NB4 (cell line): ENCODE measurements at regions not wholly inside any gene's neighbourhood (a gene's known extent, or its start where the extent isn't known, plus 50 kb on each side); places are given as distances from the start of the nearest gene placed in this dataset.

ENCODE experiments used
- DNase-seq: peaks from one replicate; pipeline ENCODE4 v3.0.0; 2010; ENCODE audit warnings: low read depth
- H3K4me3 ChIP-seq: one replicate; pipeline ENCODE4 v1.5.1; 2011; ENCODE audit warnings: mild to moderate bottlenecking, low read depth, low read length, moderate library complexity
- CTCF ChIP-seq: IDR thresholded peaks from one replicate; pipeline ENCODE4 v1.5.1; 2012; ENCODE audit warnings: low read depth, low read length
- MAX ChIP-seq: IDR thresholded peaks from 2 replicates; pipeline ENCODE4 v1.6.1; 2011; ENCODE audit warnings: low read depth, low read length
- MYC ChIP-seq: IDR thresholded peaks from 2 replicates; pipeline ENCODE4 v1.6.1; 2011; ENCODE audit warnings: low read depth, low read length
- POLR2A ChIP-seq: IDR thresholded peaks from 2 replicates; pipeline ENCODE4 v1.6.1; 2011; ENCODE audit warnings: mild to moderate bottlenecking; ENCODE audit not compliant: insufficient read length; ENCODE audit errors: extremely low read depth

- no peak for TF ChIP-seq POLR2A
- no peak for TF ChIP-seq MAX
- peak; percentile 9 for DNase-seq
- H3K4me3 ChIP-seq, result no peak overlapping the region
Observed at GRCh38 chr15:61762676-61763075, 297.6 kb downstream of the VPS13C start.

DNA sequence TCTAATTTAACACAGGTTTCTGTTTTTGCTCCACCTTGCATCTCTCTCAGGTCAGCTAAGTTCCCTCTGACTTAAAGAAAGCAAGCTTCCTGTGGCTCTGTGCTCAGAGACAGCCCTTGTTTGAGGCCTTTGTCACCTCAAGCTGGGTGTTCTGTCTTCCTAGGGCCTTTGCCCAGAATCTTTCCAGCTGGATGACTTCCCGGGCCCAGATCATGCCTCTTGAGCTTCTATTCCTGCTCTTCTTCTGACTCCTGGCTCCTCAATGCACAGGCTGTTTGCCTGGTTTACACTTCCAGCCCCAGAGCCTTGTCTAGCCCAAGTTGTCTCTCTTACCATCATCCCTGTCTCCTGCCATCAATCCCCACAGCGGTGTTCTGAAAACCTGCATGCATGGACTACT lies 300.6 kb downstream of the VPS13C start:
- TF ChIP-seq MAX, result no peak
- no peak for TF ChIP-seq POLR2A
- no peak for TF ChIP-seq CTCF
- no peak for TF ChIP-seq MYC
- no peak overlapping the region for H3K4me3 ChIP-seq
- no peak for DNase-seq

- H3K4me3 ChIP-seq, result no peak overlapping the region
- no peak for TF ChIP-seq MYC
- no peak for TF ChIP-seq POLR2A
- no peak for TF ChIP-seq MAX
- TF ChIP-seq CTCF, result no peak
- DNase-seq, result no peak
Observed at GRCh38 chr15:61756071-61756820, 304.0 kb downstream of the VPS13C start.

DNA sequence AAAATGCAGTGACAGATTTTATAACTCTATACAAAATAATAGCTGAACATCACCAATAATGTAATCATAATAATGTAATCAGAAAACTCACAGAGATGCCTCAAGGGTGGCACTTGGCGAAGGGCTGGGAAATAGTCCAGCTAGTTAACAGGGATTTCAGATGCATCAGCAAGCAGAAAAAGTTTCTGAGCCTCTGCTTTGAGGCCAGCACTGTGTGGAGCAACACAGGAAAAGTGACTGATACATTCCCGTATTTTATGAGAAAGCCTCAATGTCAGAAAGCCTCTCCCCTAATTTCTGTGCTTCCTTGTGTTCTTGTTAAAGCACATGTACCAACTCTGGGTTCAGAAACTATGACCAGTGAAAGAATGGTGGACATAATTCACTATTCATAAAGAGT lies 304.8 kb downstream of the VPS13C start:
- H3K4me3 ChIP-seq, result no peak overlapping the region
- DNase-seq, result no peak
- TF ChIP-seq CTCF, result no peak
- no peak for TF ChIP-seq POLR2A
- TF ChIP-seq MYC, result no peak
- TF ChIP-seq MAX, result no peak

- no peak overlapping the region for H3K4me3 ChIP-seq
- no peak for TF ChIP-seq POLR2A
- no peak for TF ChIP-seq MYC
- no peak for TF ChIP-seq CTCF
- no peak for TF ChIP-seq MAX
- no peak for DNase-seq
Observed at GRCh38 chr15:61753018-61753710, 307.1 kb downstream of the VPS13C start.

- TF ChIP-seq MYC (no peak), CTCF (no peak), MAX (no peak)
- no peak overlapping the region for H3K4me3 ChIP-seq
- DNase-seq, result no peak
Observed at GRCh38 chr15:61752001-61752400, 308.2 kb downstream of the VPS13C start.
